Mesenchymal stem cell (in vitro differentiated cells and primary cell): ENCODE measurements at regions not wholly inside any gene's neighbourhood (a gene's known extent, or its start where the extent isn't known, plus 50 kb on each side); places are given as distances from the start of the nearest gene placed in this dataset.

ENCODE experiments used
- DNase-seq: peaks from one replicate; pipeline ENCODE4 v3.0.0-alpha.2; 2013
- H2AFZ ChIP-seq: one replicate; pipeline ENCODE4 v1.6.1; 2013; ENCODE audit warnings: low read depth, mild to moderate bottlenecking, control low read depth, inconsistent platforms, low read length, moderate library complexity
- H2AK5ac ChIP-seq: 2 replicates; pipeline ENCODE4 v1.6.1; 2013; ENCODE audit warnings: low read length, moderate library complexity, mild to moderate bottlenecking, inconsistent platforms; ENCODE audit not compliant: severe bottlenecking
- H2BK120ac ChIP-seq: one replicate; pipeline ENCODE4 v1.6.1; 2013; ENCODE audit warnings: low read depth, mild to moderate bottlenecking, inconsistent platforms, low read length, moderate library complexity
- H2BK12ac ChIP-seq, 2 experiments: one replicate each; pipeline ENCODE4 v1.6.1; 2013; ENCODE audit warnings: inconsistent platforms in 2 of 2, low read length in 2 of 2, mild to moderate bottlenecking in 2 of 2, moderate library complexity in 2 of 2, control low read depth in 1 of 2
- H2BK15ac ChIP-seq: one replicate; pipeline ENCODE4 v1.6.1; 2013; ENCODE audit warnings: mild to moderate bottlenecking, low read depth, inconsistent platforms; ENCODE audit not compliant: poor library complexity, severe bottlenecking
- H2BK5ac ChIP-seq: 2 replicates; pipeline ENCODE4 v1.6.1; 2013; ENCODE audit warnings: low read depth, mild to moderate bottlenecking, low read length, control low read depth, inconsistent platforms; ENCODE audit not compliant: poor library complexity, severe bottlenecking
- H3K14ac ChIP-seq, 2 experiments: one replicate each; pipeline ENCODE4 v1.6.1; 2013; ENCODE audit warnings: inconsistent platforms in 2 of 2, low read length in 2 of 2, control low read depth in 1 of 2, mild to moderate bottlenecking in 1 of 2, moderate library complexity in 1 of 2
- H3K18ac ChIP-seq, 2 experiments: one replicate each; pipeline ENCODE4 v1.6.1; 2013; ENCODE audit warnings: inconsistent platforms in 2 of 2, low read length in 2 of 2, control low read depth in 1 of 2, low read depth in 1 of 2, mild to moderate bottlenecking in 1 of 2
- H3K23ac ChIP-seq, 2 experiments: one replicate each; pipeline ENCODE4 v1.6.1; 2013; ENCODE audit warnings: inconsistent platforms in 2 of 2, low read length in 2 of 2, mild to moderate bottlenecking in 2 of 2, moderate library complexity in 2 of 2, control low read depth in 1 of 2
- H3K27ac ChIP-seq: 2 replicates; pipeline ENCODE4 v1.5.1; 2013; ENCODE audit warnings: mild to moderate bottlenecking, moderate library complexity, low read length, control low read depth, inconsistent platforms; ENCODE audit not compliant: poor library complexity, severe bottlenecking
- H3K27me3 ChIP-seq, 2 experiments: 2 replicates each; pipeline versions ENCODE4 v1.6.1 to v1.7.0; 2013; ENCODE audit warnings: low read length in 2 of 2, mild to moderate bottlenecking in 2 of 2, moderate library complexity in 2 of 2, control low read depth in 1 of 2, inconsistent platforms in 1 of 2; ENCODE audit not compliant: control insufficient read depth in 1 of 2, insufficient read depth in 1 of 2
- H3K36me3 ChIP-seq, 2 experiments: 2 replicates each; pipeline versions ENCODE4 v1.6.1 to v1.7.0; 2013; ENCODE audit warnings: low read length in 2 of 2, control low read depth in 1 of 2, inconsistent platforms in 1 of 2, low read depth in 1 of 2, mild to moderate bottlenecking in 1 of 2; ENCODE audit not compliant: insufficient read depth in 2 of 2, control insufficient read depth in 1 of 2
- H3K4ac ChIP-seq, 2 experiments: one replicate each; pipeline ENCODE4 v1.6.1; 2013; ENCODE audit warnings: inconsistent platforms in 2 of 2, low read length in 2 of 2, mild to moderate bottlenecking in 2 of 2, moderate library complexity in 2 of 2, control low read depth in 1 of 2, low read depth in 1 of 2
- H3K4me1 ChIP-seq: 2 replicates; pipeline ENCODE4 v1.6.1; 2013; ENCODE audit warnings: low read depth, low read length, control low read depth; ENCODE audit not compliant: control insufficient read depth, insufficient read depth
- H3K4me2 ChIP-seq: 2 replicates; pipeline ENCODE4 v1.6.1; 2013; ENCODE audit warnings: low read length, mild to moderate bottlenecking, inconsistent platforms; ENCODE audit not compliant: poor library complexity, severe bottlenecking
- H3K4me3 ChIP-seq, 2 experiments: 2 replicates each; pipeline versions ENCODE4 v1.5.1 to v1.7.0; 2013; ENCODE audit warnings: low read length in 2 of 2, mild to moderate bottlenecking in 2 of 2, control low read depth in 1 of 2, low read depth in 1 of 2; ENCODE audit not compliant: insufficient read depth in 1 of 2
- H3K79me1 ChIP-seq: replicated peaks from 2 replicates; pipeline ENCODE4 v1.6.1; 2013; ENCODE audit warnings: mild to moderate bottlenecking, control low read depth, low read length, inconsistent platforms; ENCODE audit not compliant: poor library complexity, severe bottlenecking
- H3K9ac ChIP-seq: 2 replicates; pipeline ENCODE4 v1.7.0; 2013; ENCODE audit warnings: mild to moderate bottlenecking, low read length, moderate library complexity
- H3K9me3 ChIP-seq: 2 replicates; pipeline ENCODE4 v1.7.0; 2013; ENCODE audit warnings: mild to moderate bottlenecking, low read length; ENCODE audit not compliant: control insufficient read depth
- H4K8ac ChIP-seq: one replicate; pipeline ENCODE4 v1.6.1; 2013; ENCODE audit warnings: inconsistent platforms, mild to moderate bottlenecking, low read length, moderate library complexity
- H4K91ac ChIP-seq: one replicate; pipeline ENCODE4 v1.6.1; 2013; ENCODE audit warnings: mild to moderate bottlenecking, low read length, inconsistent platforms
- WGBS: methylation state at CpG from one replicate; pipeline ENCODE4 v1.1.7; 2013; ENCODE audit warnings: mixed read lengths; 5-methylcytosine and 5-hydroxymethylcytosine counted together

DNA sequence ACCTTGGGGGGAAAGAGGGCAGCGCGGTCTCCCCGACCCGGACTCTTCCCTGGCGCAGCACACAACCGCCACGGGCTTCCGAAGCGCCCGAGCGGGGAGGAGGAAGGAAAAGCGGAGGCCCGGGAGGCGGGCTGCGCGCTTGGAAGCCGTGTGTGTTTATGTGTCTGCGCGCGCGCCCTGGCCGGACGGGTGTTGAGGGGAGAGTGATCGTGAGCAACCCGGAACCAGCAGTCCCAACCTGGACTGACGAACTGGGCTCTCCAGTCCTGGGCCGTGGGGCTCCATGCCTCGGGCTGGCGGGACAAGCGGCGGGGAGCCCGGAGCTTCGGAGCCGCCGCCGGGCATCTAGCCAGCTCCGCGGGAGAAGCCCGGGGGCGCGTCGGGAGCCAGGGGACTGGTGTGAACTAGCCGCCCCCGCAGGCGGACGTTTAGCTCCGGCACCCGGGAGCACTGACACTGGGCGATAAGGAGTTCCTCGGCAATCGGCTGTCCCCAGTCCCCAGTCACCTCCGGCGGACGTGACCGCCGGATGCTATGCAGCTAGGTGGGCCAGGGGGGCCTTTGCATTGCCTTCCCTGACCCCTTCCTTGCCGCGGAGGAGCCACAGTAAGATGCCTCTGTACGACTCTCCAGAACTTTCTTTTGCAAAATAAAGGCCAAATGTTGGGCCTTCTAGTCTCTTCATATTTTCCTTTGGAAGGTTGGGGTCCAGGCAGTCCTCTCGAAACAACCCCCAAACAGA, 74.8 kb upstream of the BCOR start:
- Histone ChIP-seq H3K4me2 (peak overlapping the region; percentile 74), H3K23ac (peak overlapping the region in 1 of 2 experiments; percentile 94), H3K9me3 (no peaks in the 10 kb centered on the region), H2AFZ (no peak overlapping the region), H2AK5ac (no peak overlapping the region), H2BK15ac (peak overlapping the region; percentile 80), H2BK5ac (peak overlapping the region; percentile 73), H3K9ac (peak overlapping the region; percentile 76), H3K27me3 (peaks cover 0 to 57% of the 10 kb centered on the region in 2 experiments), H4K91ac (peak overlapping the region; percentile 98), H3K27ac (peak overlapping the region; percentile 57), H4K8ac (peak overlapping the region; percentile 85), H3K79me1 (peaks cover 2% of the 10 kb centered on the region), H3K18ac (peak overlapping the region; percentile 92 to 93), H2BK120ac (peak overlapping the region; percentile 79), H3K4me1 (peaks cover 34% of the 10 kb centered on the region), H3K36me3 (no peaks in the 10 kb centered on the region), H2BK12ac (peak overlapping the region; percentile 39 to 96), H3K4me3 (peak overlapping the region; percentile 44 to 72), H3K14ac (no peak overlapping the region), H3K4ac (peak overlapping the region; percentile 81 to 89)
- 8% methylated on average over 29 of the region's 60 CpGs for WGBS
- DNase-seq = no peak

DNA sequence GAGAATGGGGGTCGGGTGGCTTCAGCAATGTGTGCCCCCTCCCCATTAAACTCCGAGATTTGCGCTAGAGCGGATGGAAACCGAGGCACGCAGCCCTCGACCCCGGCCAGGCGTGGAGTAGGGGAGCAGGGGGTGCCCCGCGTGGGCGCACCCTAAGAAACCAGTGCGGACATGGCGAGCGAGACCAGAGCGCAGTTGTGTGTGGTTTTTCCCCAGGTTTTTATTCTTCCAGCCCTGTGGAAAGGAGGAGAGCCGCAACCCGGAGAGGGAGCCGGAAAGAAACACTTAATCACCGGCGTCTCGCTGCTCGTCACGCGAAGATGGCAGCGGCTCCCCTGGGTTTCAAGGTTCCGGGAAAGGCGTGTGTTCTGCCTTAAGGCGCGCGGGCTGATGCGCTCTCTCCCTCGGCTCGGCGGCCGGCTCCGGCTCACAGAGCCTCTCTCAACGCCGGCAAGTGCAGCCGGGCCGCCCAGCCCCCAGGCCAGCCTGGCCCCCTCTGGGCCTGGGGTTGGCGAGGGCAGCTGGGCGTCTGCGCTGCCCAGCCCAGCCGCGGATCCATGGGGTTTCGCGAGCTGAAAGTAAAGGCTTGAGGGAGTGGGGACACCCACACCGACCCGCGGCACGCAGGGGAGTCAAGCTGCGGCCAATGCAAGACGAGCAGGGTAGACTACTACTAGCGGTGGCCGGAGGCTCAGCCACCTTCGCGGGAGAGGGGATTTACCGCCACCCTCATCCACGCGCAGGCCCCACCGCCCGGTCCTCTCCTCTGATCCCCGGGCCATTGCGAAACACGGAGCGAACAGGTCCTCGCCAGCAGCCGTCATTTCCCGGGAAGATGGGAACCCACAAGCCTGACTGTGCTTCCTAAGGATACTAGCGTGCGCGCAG, 74.0 kb upstream of the BCOR start:
- peak overlapping the region; percentile 73 for H2BK5ac ChIP-seq
- DNase-seq = peak; percentile 90
- H4K8ac ChIP-seq = peak overlapping the region; percentile 85
- H3K79me1 ChIP-seq = peaks cover 2% of the 10 kb centered on the region
- peak overlapping the region; percentile 59 for H3K27ac ChIP-seq
- peak overlapping the region; percentile 35 to 89 for H3K4ac ChIP-seq
- no peaks in the 10 kb centered on the region for H3K36me3 ChIP-seq
- peak overlapping the region; percentile 92 to 93 for H3K18ac ChIP-seq
- peaks cover 0 to 61% of the 10 kb centered on the region in 2 experiments for H3K27me3 ChIP-seq
- H2AK5ac ChIP-seq = peak overlapping the region; percentile 66
- H3K4me1 ChIP-seq = peaks cover 36% of the 10 kb centered on the region
- H3K9me3 ChIP-seq = no peaks in the 10 kb centered on the region
- H2BK12ac ChIP-seq = peak overlapping the region; percentile 39 to 96
- whole genome bisulfite sequencing = 2% methylated on average over 53 of the region's 73 CpGs
- peak overlapping the region; percentile 44 to 72 for H3K4me3 ChIP-seq
- peak overlapping the region in 1 of 2 experiments; percentile 86 for H3K14ac ChIP-seq
- H2AFZ ChIP-seq = peak overlapping the region; percentile 4
- H2BK120ac ChIP-seq = peak overlapping the region; percentile 79
- peak overlapping the region; percentile 76 for H3K9ac ChIP-seq
- H4K91ac ChIP-seq = peak overlapping the region; percentile 98
- H2BK15ac ChIP-seq = peak overlapping the region; percentile 80
- peak overlapping the region; percentile 74 for H3K4me2 ChIP-seq
- peak overlapping the region in 1 of 2 experiments; percentile 94 for H3K23ac ChIP-seq

DNA sequence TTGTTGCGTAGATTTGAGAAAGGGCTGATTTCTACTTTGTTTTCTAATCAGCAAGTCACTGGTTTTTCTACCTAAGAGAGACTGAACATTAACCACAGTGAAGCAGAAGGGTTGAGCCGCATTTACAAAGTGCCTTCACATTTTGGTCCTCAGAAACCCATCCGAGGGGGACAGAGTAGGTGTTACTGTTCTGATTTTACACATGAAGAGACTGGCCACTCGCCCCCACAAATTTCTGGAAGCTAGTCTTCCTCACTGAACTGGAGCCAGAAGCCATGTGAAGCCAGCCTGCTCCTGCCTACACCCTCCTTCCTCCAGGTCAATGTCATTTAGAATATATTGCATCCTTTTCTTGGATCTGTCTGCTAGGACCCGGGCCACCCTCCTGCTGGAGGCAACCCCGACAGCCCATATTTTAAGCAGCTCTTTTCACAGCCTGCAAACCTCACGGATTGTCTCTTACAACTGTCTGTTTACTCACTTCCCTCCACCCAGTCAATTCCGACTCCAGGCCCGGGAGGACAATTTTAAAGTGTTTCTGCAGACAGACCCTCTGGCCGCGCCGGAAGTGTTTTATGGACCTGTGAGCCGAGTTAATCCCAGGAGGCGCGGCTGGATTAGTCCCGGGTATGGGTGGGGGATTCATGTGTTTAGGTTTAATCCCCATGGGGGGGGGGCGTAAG, 73.2 kb upstream of the BCOR start:
- H3K27ac ChIP-seq = peak overlapping the region; percentile 59
- under 1% methylated on average over 11 of the region's 17 CpGs for WGBS
- peak; percentile 69 for DNase-seq
- H3K14ac ChIP-seq = no peak overlapping the region
- H3K18ac ChIP-seq = peak overlapping the region; percentile 92 to 93
- H3K4ac ChIP-seq = peak overlapping the region; percentile 6 to 69
- no peaks in the 10 kb centered on the region for H3K36me3 ChIP-seq
- no peak overlapping the region for H2BK5ac ChIP-seq
- peak overlapping the region; percentile 74 for H3K4me2 ChIP-seq
- H2BK15ac ChIP-seq = peak overlapping the region; percentile 69
- peaks cover 41% of the 10 kb centered on the region for H3K4me1 ChIP-seq
- H4K8ac ChIP-seq = peak overlapping the region; percentile 85
- H3K9me3 ChIP-seq = no peaks in the 10 kb centered on the region
- H3K4me3 ChIP-seq = peak overlapping the region in 1 of 2 experiments; percentile 72
- H3K9ac ChIP-seq = peak overlapping the region; percentile 76
- no peak overlapping the region for H2BK12ac ChIP-seq
- peaks cover 0 to 61% of the 10 kb centered on the region in 2 experiments for H3K27me3 ChIP-seq
- no peak overlapping the region for H2AFZ ChIP-seq
- H2BK120ac ChIP-seq = peak overlapping the region; percentile 79
- peaks cover 2% of the 10 kb centered on the region for H3K79me1 ChIP-seq
- H3K23ac ChIP-seq = no peak overlapping the region
- peak overlapping the region; percentile 98 for H4K91ac ChIP-seq
- no peak overlapping the region for H2AK5ac ChIP-seq
